NT2/D1 (cell line): ENCODE measurements at regions not wholly inside any gene's neighbourhood (a gene's known extent, or its start where the extent isn't known, plus 50 kb on each side); places are given as distances from the start of the nearest gene placed in this dataset.

Experiments
- SUZ12 ChIP-seq: IDR thresholded peaks from 2 replicates; pipeline ENCODE4 v1.6.1; 2011; ENCODE audit not compliant: insufficient read length, insufficient read depth; ENCODE audit errors: extremely low read depth
- YY1 ChIP-seq: IDR thresholded peaks from 2 replicates; pipeline ENCODE4 v1.6.1; 2011; ENCODE audit not compliant: insufficient read length, insufficient read depth

DNA sequence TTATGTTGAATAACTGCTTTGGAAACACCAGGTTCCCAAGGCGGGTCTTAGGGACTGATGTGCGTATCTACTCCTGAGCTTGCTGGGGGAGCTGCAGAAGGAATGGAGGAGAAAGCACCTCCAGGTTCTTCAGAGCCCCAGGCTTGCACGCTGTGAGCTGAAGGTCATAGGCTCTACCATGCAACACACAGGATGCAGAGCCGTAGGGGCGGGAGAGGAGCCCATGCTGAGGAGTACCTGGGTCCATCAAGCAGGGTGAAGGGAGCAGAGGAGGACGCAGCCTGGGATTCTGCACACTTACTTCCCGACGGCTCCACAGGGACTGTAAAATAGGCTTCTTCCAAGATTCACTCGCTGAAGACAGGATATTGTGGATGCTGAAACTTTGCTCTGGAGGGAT lies 426.5 kb upstream of the FRG1 start:
- TF ChIP-seq YY1 (no peak), SUZ12 (no peak)
